GM20431 (cell line): ENCODE measurements at regions not wholly inside any gene's neighbourhood (a gene's known extent, or its start where the extent isn't known, plus 50 kb on each side); places are given as distances from the start of the nearest gene placed in this dataset.

Experiments used
- in situ Hi-C: fragments of 300-500 bp; cut with MseI, MboI; formaldehyde crosslinking; loops from one replicate; pipeline ENCODE4 v1.15.0; 2020; ENCODE audit warnings: low sequenced_read_pairs; ENCODE audit not compliant: unreplicated experiment

GRCh38 chr6:18664401-18664800, 277.3 kb downstream of the RNF144B start:
- in situ Hi-C loops = no loop called here

GRCh38 chr6:18667612-18668011, 280.5 kb downstream of the RNF144B start:
- in situ Hi-C loops = no loop called here

GRCh38 chr6:18668994-18669393, 281.8 kb downstream of the RNF144B start:
- in situ Hi-C loops = no loop called here

DNA sequence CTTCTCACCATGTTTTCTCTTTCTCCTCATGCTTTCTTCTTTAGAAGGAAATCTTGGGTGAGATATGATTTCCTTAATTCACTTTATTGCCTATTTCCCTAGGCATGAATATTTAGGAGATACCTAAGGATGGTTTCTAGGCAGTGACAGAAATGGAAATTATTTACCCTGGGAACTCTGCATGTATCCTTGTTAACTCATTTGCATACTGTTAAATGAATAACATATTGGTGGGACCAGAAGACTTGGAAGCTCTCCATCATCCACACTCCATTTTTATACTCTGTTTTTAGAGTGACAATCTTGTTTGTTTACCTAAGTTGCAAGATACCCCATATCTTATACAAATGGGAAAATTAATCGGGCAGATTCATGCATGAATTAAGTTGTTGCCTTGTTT, 285.7 kb downstream of the RNF144B start:
- in situ Hi-C loops = no loop called here

GRCh38 chr6:18674346-18674745, 287.2 kb downstream of the RNF144B start:
- in situ Hi-C loops = no loop called here

- in situ Hi-C loops = no loop called here
These were observed 288.7 kb downstream of the RNF144B start for GRCh38 chr6:18675881-18676280.

GRCh38 chr6:18676548-18676947, 289.4 kb downstream of the RNF144B start:
- in situ Hi-C loops = no loop called here

- in situ Hi-C loops = no loop called here
These were observed 293.7 kb downstream of the RNF144B start for GRCh38 chr6:18680842-18681241.

DNA sequence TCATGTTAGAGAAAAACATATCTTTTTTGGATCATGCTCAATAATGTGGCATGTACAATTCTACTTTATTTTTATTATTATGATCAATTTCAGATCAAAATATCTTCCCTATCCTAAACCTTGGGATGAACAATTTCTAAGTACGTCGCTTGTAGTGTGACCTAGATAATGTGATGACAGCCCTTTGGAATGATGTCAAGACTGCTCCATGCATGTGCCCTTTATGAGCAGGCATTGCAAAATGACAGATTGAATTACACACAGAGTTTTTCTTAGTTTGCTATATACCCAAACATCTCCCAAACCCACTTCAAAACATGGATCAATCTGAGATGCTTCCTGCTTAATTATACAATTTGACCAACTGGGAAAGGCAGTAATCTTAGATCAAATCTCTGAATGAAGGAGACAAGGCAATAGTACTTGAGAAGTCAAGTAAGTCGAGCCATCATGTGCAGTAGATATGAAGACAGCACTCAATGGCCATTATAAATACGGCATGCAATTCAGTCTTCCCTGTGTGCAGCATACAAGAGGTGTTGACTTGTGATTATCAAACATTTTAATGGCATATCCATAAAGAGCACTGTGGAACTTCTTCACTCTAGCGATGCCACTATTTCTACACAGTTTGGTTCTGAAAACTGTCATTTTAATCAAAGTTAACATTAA, 294.8 kb downstream of the RNF144B start:
- in situ Hi-C loops = no loop called here

- in situ Hi-C loops = no loop called here
These were observed 297.2 kb downstream of the RNF144B start for GRCh38 chr6:18684343-18684742.

- in situ Hi-C loops = no loop called here
These were observed 306.0 kb downstream of the RNF144B start for GRCh38 chr6:18692929-18693685.

- in situ Hi-C loops = no loop called here
These were observed 306.7 kb downstream of the RNF144B start for GRCh38 chr6:18693881-18694280.

GRCh38 chr6:18703546-18703945, 316.4 kb downstream of the RNF144B start:
- in situ Hi-C loops = no loop called here

GRCh38 chr6:18707714-18708439, 320.7 kb downstream of the RNF144B start:
- in situ Hi-C loops = no loop called here

- in situ Hi-C loops = no loop called here
These were observed 325.4 kb downstream of the RNF144B start for GRCh38 chr6:18712595-18712994.

GRCh38 chr6:18720075-18720474, 332.9 kb downstream of the RNF144B start:
- in situ Hi-C loops = no loop called here

DNA sequence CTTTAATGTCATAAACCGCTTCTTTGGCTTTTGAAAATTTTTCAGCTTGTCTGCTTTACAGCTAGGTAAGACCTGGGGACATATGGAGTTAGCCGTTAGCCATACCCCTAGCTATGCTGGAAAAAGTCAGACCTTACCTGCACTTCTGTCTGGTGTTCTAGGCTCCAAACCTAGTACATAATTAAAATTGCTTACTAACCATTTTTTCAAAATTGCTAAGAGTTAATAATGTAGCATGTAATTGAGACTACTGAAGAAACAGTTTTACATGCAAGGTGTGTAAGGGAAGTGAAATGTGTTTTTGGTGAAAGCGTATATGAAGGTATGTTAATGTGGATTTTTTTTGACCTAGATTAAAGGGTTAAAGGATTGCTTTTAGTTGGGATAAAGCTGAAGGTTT, 336.9 kb downstream of the RNF144B start:
- in situ Hi-C loops = no loop called here

DNA sequence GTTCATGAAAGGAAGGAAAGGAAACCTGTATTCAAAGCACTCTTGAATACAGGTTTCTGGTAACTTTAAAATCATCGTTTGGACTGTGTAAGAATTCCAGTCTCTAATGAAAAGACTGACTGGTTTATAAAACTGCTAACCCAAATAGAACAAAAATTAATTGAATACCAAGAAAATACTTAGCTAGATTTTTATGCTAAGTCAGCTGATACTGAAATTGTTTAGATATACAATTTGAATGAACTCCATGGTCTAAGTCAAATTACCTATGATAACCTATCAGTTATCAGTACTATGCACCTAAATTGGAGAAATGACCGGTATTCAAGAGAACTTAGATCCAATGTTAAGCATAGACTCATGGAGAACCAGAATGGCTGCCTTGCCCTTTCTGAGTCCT, 338.3 kb downstream of the RNF144B start:
- in situ Hi-C loops = no loop called here

GRCh38 chr6:18733921-18734550, 346.9 kb downstream of the RNF144B start:
- in situ Hi-C loops = no loop called here

DNA sequence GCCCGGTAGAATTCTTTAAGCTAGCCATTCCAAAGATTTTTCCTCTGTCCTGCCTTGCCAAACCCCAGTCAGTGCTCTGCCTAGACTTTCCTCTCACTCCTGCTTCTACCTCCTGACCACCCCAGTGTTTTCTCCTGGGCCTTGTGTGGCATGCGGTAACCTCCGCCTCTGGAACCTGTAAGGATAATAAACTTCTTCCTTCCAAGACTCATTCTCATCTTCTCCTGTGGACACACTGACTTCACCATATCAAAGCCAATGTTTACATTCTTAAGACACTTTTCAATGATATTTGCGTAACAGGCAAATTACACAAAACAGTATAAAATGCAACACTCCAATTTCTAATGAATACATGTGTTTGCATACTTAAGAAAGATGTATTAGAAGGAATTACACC, 354.6 kb downstream of the RNF144B start:
- in situ Hi-C loops = no loop called here

GRCh38 chr6:18742406-18742805, 355.3 kb downstream of the RNF144B start:
- in situ Hi-C loops = no loop called here
